Dedifferentiated amniotic fluid mesenchymal stem cell (primary cell): ENCODE measurements at regions not wholly inside any gene's neighbourhood (a gene's known extent, or its start where the extent isn't known, plus 50 kb on each side); places are given as distances from the start of the nearest gene placed in this dataset.

ENCODE experiments used
- DNase-seq: peaks from one replicate; pipeline ENCODE4 v3.0.0-alpha.2; 2016; ENCODE audit errors: extremely low spot score

- DNase-seq, result no peak
These were observed 85.7 kb upstream of the TBX3 start for GRCh38 chr12:114769634-114770033.

GRCh38 chr12:114767906-114768722 is 84.1 kb upstream of the TBX3 start:
- DNase-seq, result no peak

GRCh38 chr12:114767084-114767760 is 83.2 kb upstream of the TBX3 start:
- DNase-seq, result no peak

GRCh38 chr12:114765960-114766691 is 82.2 kb upstream of the TBX3 start:
- no peak for DNase-seq

GRCh38 chr12:114764510-114764909 is 80.5 kb upstream of the TBX3 start:
- no peak for DNase-seq

DNA sequence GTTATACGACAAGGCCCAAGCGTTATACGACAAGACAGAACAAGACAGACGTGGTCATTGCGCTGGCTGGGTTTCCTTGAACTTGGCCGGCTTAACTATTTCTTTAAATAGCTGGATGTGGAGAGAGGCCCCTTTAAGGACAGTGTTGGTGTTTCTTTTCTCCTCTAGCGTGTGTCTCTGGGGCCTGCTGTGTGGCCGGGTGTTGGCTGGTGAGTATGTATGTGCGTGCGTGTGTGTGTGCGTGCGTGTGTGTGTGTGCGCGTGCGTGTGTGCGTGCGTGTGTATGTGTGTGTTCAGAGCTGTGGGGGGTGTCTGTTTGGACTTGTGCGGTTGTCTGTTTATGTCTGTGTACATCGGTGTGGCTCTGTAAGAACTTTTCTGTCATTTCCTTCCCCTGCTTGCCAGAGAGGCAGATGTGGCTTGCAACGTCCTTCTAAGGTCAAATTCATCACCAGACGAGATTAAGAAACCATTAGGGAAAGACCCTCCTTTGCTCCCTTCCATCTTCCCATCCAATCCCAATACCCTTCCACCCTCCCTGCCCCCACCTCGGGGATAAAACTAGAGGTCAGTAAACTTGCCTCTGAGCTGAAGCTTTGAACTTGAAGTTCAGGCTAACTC is 78.6 kb upstream of the TBX3 start:
- no peak for DNase-seq

GRCh38 chr12:114760151-114760877 is 76.3 kb upstream of the TBX3 start:
- DNase-seq, result no peak

DNA sequence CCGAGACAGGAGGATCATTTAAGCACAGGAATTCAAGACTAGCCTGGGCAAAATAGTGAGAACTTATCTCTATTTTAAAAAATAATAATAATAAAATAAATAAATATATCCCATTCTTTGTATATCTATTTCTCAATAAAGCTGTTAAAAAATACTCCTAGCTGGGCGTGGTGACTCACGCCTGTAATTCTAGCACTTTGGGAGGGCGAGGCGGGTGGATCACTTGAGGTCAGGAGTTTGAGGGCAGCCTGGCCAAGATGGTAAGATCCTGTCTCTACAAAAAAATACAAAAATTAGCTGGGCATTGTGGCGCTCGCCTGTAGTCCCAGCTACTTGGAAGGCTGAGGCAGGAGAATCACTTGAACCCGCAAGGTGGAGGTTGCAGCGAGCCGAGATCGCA is 75.7 kb upstream of the TBX3 start:
- DNase-seq, result no peak

DNA sequence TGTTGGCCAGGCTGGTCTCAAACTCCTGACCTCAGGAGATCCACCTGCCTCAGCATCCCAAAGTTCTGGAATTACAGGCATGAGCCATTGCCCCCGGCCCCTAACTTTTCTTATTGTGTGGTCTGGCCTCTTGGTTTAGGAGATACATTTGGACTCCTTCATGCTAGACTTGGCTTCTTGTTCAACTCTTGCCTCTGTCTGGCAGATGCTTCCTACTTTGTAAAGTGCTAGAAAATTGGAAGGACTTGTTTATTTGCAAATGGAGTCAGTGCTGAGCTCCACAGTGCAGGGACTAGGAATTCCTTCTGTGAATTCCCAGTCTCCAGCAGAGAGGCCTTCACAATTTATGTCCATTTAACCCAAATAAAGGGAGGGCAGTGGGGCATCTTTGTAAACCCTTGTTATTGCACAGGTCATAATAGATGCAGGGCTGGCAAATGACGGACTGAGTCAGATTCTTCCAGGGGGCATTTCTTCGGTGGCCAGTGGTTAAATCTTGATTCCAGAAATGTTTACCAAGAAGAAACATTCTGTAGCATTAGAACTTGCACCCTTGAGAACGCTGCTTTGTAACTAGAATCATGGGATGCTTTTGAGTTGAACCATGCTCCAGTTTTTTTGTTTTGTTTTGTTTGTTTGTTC is 73.8 kb upstream of the TBX3 start:
- DNase-seq, result no peak

DNA sequence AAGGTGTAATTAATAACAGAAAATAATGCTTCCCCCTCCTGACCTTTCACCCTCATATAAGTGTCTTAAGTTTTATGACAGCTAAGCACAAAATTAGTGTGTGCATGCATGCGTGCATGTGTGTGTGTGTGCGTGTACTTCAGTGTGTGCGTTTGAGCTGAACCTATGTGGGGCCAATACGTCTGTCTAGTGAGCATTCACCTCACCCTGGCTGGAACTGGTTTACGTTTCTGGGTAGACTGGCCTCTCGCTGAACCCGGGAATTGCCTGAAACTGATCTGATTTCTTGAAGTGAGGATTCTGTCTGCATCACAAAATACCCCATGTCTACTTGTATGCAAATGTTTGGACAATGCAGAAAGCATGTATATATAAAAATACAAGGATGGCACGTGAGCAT is 68.2 kb upstream of the TBX3 start:
- DNase-seq, result no peak

GRCh38 chr12:114751712-114752111 is 67.7 kb upstream of the TBX3 start:
- DNase-seq, result no peak

- peak; percentile 0 for DNase-seq
These were observed 66.9 kb upstream of the TBX3 start for GRCh38 chr12:114750917-114751316.

DNA sequence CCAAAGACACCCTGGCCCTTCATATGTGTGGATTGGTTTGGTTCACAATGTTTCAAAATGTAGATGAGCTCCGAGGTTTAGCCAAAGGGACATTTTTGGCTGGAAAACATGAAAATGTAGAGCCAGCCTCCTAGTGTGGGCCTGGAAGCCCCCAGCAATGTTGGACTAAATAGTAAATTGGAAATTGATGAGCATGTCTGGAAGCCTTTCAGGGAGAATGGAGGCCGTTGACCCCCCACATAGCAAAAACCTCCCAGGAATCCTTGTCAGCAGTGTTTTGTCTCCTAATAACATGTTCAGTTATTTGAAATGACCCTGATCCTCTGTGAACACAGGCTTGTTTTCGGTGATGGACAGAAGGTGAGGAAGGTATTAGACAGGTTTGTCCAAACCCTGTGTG is 65.1 kb upstream of the TBX3 start:
- DNase-seq, result no peak

- DNase-seq, result no peak
These were observed 63.3 kb upstream of the TBX3 start for GRCh38 chr12:114747012-114747858.

- peak; percentile 21 for DNase-seq
These were observed 62.5 kb upstream of the TBX3 start for GRCh38 chr12:114746297-114747011.

- peak; percentile 49 for DNase-seq
These were observed 60.7 kb upstream of the TBX3 start for GRCh38 chr12:114744691-114745090.

DNA sequence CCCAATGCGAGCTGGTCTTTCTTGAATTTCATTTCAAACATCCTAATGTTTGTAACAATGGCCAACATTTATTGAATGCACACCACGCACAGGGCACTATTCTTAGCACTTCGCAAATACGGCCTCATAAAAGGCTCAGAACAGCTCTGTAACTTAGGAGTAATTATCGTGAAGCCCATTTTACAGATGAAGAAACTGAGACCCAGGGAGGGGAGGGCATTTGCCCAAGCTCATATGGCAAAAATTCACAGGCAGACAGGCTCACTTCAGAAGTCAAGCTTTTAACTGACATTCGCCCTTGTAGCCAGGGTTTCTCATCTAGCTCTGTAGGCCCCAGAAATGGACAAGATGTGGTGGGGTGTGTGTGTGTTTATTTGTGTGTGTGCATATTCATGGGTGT is 60.3 kb upstream of the TBX3 start:
- DNase-seq, result no peak

- DNase-seq, result no peak
These were observed 59.8 kb upstream of the TBX3 start for GRCh38 chr12:114743799-114744198.

DNA sequence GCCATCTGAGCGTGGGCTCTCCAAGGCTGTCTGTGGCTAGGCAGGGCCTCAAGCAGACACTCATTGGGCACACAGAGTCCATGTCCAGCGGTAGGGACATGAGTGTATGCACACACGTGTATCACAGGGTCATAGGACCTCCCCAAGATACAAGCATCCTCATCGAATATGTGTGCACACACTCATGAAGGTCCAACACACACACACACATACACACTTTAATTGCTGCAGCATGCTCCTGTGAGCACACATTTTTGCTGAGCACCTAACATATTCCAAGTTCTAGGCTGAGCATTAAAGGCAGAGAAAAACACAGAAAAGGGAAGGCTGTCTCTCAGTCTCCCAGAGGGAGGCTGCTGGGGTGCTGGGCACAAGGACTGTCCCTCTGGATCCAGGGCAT is 59.3 kb upstream of the TBX3 start:
- DNase-seq, result no peak

GRCh38 chr12:114742363-114742762 is 58.4 kb upstream of the TBX3 start:
- no peak for DNase-seq
